ENCODE measurements at regions not wholly inside any gene's neighbourhood (a gene's known extent, or its start where the extent isn't known, plus 50 kb on each side); places are given as distances from the start of the nearest gene placed in this dataset.

GRCh38 chr15:94177112-94177511 is 54.2 kb upstream of the MCTP2 start:
- Histone ChIP-seq H3K4me3 (replicated peaks; ENCODE audit: insufficient read depth, low read length) (no peak overlapping the region), H3K27ac (replicated peaks) (no peak overlapping the region), H3K27me3 (ENCODE audit: insufficient read depth, poor library complexity, severe bottlenecking) (no peaks in the 10 kb centered on the region)
- TF ChIP-seq REST (IDR thresholded peaks at IDR 0.05; ENCODE audit: insufficient replicate concordance, low read depth) (no peak), GABPA (IDR thresholded peaks at IDR 0.05; ENCODE audit: low read depth) (no peak), SPI1 (IDR thresholded peaks at IDR 0.05; ENCODE audit: borderline replicate concordance, low read depth) (0 out of 2 replicates have a peak, but pooled peaks have one; percentile 46)
- DNase-seq (ENCODE audit: low read depth in 1 of 2, low spot score in 1 of 2): peak; percentile 20 to 43

GRCh38 chr15:94175420-94175819 is 55.9 kb upstream of the MCTP2 start:
- no peaks in the 10 kb centered on the region for H3K27me3 ChIP-seq (ENCODE audit: insufficient read depth, poor library complexity, severe bottlenecking)
- TF ChIP-seq GABPA (IDR thresholded peaks at IDR 0.05; ENCODE audit: low read depth) (no peak), CTCF (IDR thresholded peaks at IDR 0.05; ENCODE audit: insufficient read depth, low read length) (no peak), REST (IDR thresholded peaks at IDR 0.05; ENCODE audit: insufficient replicate concordance, low read depth) (no peak), SPI1 (IDR thresholded peaks at IDR 0.05; ENCODE audit: borderline replicate concordance, low read depth) (no peak), POLR2AphosphoS5 (IDR thresholded peaks at IDR 0.05; ENCODE audit: low read depth) (no peak)
- no peak overlapping the region for H3K27ac ChIP-seq (replicated peaks)
- H3K4me3 ChIP-seq (replicated peaks; ENCODE audit: insufficient read depth, low read length): no peak overlapping the region
- no peak for DNase-seq (ENCODE audit: low read depth in 1 of 2, low spot score in 1 of 2)

- H3K4me3 ChIP-seq (replicated peaks; ENCODE audit: insufficient read depth, low read length): no peak overlapping the region
- H3K27ac ChIP-seq (replicated peaks): peak overlapping the region; percentile 44
- TF ChIP-seq POLR2AphosphoS5 (IDR thresholded peaks at IDR 0.05; ENCODE audit: low read depth): peak; percentile 81
- no peak for TF ChIP-seq GABPA (IDR thresholded peaks at IDR 0.05; ENCODE audit: low read depth)
- TF ChIP-seq REST (IDR thresholded peaks at IDR 0.05; ENCODE audit: insufficient replicate concordance, low read depth): no peak
- TF ChIP-seq SPI1 (IDR thresholded peaks at IDR 0.05; ENCODE audit: borderline replicate concordance, low read depth): peak; percentile 47; the same call in 1 of the 2 replicates
- no peaks in the 10 kb centered on the region for H3K27me3 ChIP-seq (ENCODE audit: insufficient read depth, poor library complexity, severe bottlenecking)
- DNase-seq (ENCODE audit: low read depth in 1 of 2, low spot score in 1 of 2): peak; percentile 66 to 77
These were observed 57.0 kb upstream of the MCTP2 start for GRCh38 chr15:94174399-94174802.

- Histone ChIP-seq H3K4me3 (replicated peaks; ENCODE audit: insufficient read depth, low read length) (no peak overlapping the region), H3K27ac (replicated peaks) (no peak overlapping the region), H3K27me3 (ENCODE audit: insufficient read depth, poor library complexity, severe bottlenecking) (no peaks in the 10 kb centered on the region)
- peak; percentile 43 for TF ChIP-seq CTCF (IDR thresholded peaks at IDR 0.05; ENCODE audit: insufficient read depth, low read length)
- TF ChIP-seq POLR2AphosphoS5 (IDR thresholded peaks at IDR 0.05; ENCODE audit: low read depth): no peak
- peak in 1 of 2 experiments; percentile 20 for DNase-seq (ENCODE audit: low read depth in 1 of 2, low spot score in 1 of 2)
These were observed 63.1 kb upstream of the MCTP2 start for GRCh38 chr15:94168250-94168649.

Measured in HL-60 (cell line).